ENCODE measurements at regions not wholly inside any gene's neighbourhood (a gene's known extent, or its start where the extent isn't known, plus 50 kb on each side); places are given as distances from the start of the nearest gene placed in this dataset.
A peak's percentile ranks its signal among the peaks of the same experiment; 100 is the strongest.

DNA sequence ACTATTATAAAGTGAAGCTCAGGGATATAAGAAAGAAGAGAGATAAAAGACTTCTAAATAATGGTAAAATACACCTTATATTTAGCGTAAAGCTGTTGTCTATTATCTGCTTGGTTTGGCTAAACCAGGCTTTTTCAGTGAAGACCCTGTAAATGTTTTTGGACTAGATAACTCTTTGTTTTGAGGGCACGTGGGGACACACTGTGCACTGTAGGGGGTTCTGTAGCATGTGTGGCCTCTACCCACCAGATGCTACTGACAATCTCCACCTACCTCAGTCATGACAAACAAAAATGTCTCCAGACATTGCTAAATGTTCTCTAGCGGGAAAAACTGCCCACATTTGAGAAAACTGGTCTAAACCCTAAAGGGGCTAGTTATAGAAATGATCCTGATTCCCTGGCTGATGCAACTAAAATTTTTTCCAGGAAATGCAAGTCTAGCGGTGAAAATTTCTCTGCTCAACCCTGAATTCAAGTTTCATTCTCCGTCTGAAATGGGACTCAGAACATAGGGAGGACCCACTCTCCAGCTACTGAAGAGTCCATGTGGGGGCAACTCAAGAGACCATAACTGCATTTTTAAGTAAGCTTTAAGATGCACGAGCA lies 355.2 kb upstream of the RASGEF1B start:
- no peak for DNase-seq

DNA sequence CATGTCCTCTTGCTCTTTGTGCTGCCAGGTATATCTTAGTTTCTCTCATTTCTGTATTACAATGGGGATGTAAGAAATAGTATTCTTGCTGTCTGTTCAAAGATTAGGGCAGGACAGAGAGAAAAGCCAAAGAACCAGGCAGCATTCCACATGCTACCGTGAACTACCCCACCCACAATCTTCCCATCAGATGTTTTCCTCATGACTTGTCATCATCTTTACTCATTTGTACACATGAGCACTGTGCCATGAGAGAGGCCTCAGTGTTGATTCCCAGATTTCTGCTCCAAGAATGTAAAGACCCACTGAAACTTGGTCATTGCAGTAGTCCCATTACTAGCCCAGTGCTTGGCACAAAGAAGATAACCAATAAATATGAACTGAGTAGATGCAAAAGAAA lies 354.6 kb upstream of the RASGEF1B start:
- DNase-seq, result no peak

DNA sequence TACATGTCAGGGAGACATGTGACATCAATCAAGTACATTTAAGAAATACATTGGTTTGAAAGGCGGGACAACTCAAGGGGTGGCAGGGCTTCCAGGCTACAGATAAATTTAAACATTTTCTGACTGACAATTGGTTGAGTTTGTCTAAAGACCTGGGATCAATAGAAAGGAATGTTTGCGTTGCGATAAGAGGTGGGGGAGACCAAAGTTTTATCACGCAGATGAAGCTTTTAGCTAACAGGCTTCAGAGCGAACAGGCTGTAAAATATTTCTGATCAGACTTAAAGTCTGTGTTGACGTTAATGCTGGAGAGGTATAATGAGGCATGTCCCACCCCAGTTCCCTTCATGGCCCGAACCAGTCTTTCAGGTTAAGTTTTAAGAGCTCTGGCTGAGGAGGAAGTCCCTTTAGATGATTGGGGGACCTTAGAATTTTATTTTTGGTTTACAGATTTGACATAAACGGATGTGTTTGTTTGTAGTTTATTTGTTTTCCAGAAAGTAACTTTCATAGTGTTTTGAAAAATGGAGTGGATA lies 346.7 kb upstream of the RASGEF1B start:
- DNase-seq, result no peak

DNA sequence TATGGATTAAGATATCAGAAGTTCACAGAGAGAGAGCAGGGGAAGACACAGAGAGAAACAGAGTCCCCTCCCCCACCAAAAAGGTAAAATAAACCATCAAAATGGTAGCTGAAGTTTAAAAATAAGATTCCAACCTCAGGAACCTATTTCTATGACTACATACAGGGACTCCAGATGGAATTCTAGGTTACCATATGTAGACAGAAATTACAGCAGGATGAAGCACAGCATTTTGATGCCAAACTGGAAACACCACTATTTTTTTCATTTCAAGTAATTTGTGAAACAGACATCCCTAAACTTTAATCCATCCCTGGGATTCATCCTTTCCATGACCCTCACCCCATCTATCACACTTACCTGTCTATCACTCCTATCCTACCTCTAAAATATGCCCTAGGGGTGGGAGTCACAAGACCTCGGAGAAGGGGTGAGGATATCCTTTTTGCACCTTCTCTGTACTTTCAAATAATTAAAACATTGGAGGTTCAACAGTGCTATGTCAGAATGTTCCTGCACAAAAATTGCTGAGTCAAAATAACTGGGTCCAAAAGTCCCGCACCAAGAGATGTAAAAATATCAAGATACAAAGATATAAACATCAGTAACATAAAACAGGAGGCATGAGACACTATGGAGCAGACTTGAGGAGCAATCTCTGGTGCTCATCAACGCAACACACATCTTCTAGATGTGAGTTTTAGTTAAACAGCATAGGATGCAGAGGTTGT lies 344.5 kb upstream of the RASGEF1B start:
- no peak for DNase-seq

DNA sequence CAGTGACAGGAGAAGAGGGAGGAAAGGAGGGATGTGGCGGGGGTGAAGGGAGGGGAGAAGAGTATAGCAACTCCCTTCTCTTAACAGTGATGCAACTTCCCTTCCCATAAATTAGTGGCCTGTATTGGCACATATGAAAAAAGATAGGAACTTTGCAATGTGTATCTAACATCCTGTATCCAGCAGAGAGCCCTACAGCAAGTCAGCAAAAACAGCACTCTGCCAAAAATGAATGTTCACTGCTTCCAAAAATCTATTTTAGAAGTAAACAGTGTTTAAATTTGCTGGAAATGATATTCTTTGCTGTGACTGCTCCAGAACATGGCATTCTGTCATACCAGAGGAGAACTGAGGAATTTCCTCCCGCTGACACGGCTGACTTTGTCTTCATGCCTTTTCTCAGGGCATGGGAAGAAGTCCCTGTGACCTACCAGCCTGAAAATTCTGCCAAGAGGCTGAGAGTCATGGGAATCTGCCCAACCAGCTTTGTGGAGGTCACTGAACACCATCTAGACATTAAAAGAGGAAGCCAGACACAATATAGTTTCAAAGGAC lies 343.4 kb upstream of the RASGEF1B start:
- DNase-seq, result no peak

DNA sequence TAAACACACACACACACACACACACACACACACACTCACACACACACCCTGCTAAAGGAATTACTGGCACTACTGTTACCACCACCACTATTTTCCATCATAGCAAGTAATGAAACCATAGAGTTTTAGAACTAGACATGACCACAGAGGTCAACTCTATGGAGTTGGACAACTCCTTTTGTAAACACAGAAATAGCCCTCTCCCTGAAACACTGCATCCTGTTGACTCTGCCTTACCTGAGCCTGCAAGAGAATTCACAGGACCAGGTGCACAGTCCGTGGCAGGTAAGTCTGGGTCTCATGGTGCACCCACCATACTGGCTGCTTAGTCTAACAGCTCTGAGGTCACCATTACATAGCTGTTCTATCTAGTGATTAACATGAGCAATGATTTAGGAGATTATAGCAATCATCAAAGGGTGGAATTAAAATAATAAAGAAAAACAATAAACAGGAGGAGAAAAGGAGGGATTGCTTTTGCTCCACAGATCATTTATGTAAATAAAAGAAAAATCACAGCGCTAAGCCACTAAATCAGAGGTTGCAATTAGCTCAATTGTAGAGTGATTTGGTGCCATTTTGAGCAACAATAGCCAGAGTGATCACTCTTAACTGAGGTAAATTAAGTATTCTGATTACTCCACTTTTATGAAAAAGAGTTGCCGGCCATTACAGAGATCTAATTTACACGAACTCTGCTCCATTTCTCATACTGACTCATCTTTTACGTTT lies 340.0 kb upstream of the RASGEF1B start:
- no peak for DNase-seq

DNA sequence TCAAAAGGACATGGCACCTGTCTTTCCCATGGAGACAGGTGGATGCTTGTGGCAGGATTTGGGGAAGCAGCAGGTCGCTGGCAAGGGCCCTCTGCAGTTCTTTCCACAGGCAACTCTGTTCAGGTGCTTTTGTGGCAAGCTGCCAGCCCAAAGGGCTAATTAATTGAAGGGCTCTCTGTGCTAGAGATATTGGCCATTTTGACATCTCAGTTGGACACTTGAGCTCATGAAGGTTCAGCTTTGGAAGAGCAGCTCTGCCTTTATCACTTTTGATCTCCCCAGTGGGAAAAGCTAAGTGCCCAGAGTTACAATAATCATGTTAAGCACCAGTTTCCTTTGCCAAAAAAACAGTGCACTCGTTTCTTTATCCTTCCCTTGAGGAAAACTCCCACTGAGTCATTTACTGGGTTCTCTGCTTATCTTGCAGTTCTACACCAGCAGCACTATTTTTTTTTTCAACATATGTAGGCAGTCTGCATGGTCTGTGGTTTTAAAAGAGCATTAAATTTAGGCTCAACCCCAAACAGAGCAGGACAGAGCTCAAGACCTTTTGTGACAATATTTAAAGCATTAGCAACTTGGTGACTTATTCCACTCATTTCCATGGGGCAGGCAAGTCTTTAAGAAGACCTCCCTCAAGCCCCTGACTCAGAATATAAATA lies 336.4 kb upstream of the RASGEF1B start:
- DNase-seq, result peak in 1 of 56 donors; percentile 14

DNA sequence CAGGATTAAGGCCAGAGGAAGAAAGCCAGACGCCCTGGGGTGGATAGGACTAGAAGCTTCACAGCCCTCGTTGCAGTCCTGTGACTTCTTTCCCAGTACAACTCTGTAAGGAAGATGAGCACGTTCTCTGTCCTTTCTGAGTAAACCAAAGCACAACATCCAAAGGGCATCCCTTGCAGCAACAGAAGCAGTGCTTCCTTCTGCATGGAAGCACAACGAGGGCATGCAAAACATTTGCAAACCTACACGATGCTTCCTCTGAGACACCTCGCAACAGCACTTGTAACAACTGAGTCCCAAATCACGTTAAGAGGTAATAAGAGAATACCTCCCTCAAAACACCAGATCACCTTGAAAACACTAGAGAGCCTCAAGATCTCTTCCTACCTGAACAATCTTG lies 335.7 kb upstream of the RASGEF1B start:
- no peak for DNase-seq

DNA sequence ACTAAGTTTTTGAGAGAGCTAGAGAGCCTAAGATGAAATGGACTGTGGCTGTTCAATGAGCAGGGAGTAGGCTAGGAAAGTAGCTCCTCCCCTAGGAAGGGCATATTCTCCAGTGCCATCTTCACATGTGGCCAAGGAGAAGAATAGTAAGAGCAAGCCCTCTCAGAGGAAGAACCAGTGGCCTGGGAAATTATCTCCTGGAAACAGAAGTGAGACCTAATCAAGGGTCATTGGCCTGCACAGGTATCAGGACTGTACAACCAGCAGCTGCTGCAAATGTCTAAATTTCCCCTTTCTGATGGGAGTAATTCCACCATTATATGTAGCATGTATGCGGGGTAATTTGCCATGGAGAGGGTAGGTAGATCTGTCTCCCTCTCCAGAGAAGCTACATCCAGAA lies 334.8 kb upstream of the RASGEF1B start:
- no peak for DNase-seq

DNA sequence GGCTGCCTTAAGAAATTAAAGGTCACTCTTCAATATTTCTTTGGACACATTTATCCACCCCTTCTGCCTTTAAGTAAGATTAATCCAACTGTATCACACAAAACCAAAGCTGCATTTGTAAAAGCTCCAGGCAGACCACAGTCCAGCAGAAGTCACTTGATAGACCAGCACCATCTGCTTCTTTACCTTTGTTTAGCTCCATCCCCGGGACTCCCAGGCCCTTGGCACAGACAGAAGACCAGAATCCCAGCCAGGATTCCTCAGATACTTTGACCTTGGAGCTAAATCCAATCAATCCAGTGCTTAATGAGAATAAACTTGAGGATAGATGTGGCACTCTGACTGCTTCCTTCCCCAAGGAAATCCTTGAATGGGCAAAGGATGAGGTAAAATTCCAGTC lies 333.1 kb upstream of the RASGEF1B start:
- no peak for DNase-seq

DNA sequence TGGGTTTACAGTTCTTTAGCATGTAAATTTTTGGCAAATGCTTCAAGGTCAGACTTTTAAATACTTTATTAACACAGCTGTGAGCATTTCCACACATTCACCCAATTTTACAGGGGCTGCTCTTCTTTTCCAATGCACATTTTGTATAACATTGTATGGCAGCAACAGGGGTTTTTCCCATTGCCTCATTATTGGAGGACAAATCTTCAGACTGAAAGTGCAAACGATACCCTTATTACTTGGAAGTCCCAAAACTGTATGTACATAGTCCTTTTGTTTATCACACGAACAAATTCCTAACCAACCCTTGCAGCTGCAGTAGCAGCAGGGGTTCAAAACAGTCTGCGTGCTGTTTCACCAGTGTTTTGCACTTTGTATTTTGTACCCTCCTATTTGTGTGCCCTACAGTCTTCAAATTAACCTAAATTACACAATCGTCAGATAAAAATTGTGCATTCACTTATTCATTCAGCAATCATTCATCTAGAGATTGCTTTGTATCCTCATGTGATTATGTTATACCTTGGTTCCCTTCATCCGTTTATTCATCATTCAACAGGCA lies 330.7 kb upstream of the RASGEF1B start:
- DNase-seq, result no peak

DNA sequence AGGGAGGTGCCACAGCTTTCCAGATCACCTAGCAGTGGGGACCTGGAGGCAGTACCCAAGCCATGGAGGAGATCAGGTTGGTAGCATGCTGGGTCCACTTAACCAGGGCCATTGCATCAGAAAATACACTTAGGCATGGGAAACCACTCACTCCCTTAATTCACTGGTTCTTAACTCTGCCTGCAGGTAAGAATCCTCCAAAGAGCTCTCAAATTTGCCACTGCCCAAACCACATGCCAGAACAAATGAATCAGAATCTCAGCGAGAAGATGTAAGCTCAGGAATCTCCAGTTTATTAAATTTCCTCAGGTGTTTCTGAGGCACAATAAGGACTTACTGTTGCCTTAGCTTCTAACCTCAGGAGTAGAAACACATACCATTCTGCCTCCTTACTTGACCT lies 327.7 kb upstream of the RASGEF1B start:
- no peak for DNase-seq

DNA sequence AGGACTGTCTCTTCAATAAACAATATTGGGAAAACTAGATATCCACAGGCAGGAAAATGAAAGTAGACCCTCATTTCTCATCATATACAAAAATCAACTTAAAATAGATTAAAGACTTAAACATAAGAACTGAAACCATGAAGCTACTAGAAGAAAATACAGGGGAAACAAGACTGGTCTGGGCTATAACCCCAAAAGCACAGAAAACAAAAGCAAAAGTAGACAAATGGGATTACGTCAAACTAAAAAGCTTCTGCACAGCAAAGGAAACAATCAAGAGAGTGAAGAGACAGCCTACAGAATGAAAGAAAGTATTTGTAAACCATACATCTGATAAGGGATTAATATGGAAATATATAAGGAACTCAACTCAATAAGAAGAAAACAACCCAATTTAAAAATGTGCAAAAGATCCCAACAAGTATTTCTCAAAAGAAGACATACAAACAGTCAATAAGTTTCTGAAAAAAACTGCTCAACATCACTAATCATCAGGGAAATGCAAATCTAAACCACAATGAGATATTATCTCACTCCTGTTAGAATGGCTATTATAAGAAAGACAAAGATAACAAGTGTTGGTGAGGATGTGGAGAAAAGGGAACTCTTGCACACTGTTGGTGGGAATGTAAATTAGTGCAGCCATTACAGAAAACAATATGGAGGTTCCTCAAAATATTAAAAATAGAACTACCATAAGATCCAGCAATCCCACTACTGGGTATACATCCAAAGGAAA lies 325.3 kb upstream of the RASGEF1B start:
- DNase-seq, result no peak

DNA sequence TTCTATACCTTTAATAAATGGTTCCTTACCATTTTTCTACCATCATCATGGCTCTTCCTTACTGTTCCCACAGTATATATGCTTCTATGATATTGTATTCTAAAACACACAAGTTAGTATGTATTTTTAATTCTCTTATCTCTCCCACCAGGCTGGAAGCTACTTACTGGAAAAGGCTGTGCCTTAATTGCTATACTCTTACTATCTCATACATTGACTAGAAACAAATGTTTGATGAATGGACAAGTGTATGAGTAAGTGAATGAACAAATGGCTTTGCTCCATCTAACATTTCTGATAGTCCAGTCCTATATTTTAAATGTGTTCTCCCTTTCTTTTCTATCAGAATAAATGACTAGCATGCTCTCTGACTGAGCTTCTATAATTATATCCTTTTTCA lies 320.8 kb upstream of the RASGEF1B start:
- no peak for DNase-seq

DNA sequence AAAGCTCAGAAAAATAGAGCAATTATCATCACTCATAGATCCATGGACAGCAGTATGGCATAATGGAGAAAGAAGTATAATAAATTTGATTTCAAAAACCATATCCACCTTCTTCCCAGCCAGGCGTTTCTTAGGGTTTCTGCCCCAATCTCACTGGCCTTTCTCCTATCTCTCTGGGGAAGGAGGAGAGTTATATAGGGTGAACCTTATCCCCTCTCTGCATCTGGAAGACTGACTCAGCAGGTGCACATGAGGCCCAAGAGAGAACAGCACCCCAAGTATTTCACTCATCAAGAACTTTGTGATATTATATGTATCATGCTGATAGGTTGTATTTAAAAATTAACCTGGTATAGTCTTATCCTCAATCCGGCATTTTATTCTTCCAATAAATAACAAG lies 318.8 kb upstream of the RASGEF1B start:
- DNase-seq, result no peak

DNA sequence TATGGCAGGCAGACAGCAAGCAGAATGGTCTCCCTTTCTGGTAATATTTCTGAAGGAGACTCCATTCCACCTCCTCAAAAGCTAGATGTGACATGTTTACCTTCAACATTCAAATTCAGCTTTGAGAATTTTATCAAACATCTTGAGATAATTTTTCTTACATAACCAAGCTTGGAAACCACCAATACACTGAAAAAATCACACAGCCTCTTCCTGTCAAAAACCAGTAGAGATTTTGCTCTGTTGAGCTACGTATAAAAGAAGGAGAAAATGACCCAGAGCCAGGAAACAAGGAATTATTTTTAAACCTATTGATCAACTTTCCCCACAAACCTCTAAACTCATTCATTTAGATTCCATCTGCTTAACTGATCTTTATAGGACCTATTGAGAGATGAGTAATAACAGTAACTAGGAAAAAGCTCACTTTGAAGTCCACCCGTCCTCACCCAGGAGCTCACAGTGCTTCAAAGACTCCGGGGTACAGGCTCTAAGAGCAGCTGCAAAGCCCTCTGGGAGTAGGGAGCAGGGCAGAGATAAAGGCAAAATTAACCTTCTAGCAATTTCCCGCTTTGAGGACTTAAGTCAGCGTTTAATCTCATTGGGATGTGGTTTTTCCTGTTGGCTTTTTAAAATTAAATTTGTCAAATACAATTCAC lies 318.2 kb upstream of the RASGEF1B start:
- DNase-seq, result no peak

DNA sequence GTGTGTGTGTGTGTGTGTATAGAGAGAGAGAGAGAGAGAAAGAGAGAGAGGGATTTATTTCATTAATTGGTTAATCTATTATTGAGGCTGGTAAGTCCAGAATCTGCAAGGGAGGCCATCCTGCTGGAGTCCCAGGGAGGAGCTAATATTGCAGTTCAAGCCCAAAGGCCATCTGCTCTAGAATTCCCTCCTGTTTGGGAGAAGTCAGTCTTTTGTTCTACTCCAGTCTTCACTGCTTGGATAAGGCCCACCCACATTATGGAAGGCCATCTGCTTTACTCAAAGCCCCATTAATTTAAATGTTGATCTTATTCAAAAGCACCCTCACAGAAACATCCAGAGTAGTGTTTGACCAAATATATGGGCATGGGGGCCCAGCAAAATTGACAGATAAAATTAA lies 317.5 kb upstream of the RASGEF1B start:
- DNase-seq, result no peak

DNA sequence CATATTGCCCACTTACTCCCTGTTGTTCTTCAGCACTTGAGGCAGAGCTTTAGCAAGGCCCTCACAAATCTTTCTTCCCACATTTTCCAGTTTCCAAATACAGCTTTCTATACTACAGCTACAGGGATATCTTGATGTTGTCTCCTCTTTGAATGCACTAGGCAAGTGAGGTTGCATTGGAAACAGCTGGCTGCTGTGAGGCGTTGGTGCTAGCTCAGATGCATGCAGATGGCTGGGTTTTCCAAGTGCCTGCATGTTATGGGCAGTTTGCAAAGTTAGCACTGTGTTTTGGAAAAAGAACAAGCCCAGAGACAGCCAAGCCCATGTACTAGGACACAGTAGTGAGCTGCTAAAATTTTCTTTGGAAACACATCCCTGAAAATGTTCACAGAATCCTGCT lies 315.1 kb upstream of the RASGEF1B start:
- no peak for DNase-seq

DNA sequence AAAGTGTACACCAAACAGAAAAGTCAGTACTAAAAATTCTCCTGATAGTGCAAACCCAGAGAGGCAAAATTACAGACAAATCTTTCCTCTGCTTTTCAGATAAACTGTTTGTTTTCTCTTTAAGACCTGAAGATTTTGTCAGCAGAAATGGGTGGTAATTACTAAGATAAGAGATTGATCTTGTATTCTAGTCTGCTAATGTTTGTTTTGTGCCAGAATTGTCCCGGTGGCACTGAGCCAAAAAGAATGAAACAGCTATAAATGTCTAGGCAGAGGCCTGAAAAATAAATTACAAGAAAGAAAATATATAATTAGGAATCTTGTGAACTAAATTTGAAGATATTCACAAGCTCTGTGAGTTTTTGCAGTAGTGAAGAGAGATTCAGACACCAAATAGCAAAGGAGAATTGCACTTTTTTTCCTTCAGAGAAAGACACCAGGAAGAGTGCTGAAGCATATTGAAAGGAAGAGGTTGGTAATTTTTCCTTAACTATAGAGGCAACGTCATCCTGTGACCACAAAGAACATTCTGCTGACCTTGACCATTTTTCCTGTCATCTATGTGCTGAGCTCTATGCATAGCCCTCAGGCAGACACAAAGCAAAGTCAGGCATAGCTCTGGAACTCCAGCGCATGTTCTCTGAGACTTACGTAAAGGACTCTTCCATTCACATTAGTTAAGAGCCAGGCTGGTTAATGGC lies 314.5 kb upstream of the RASGEF1B start:
- peak in 16 of 56 donors; percentile 0 to 66 (median 10) for DNase-seq
